Mammary epithelial cell (primary cell): ENCODE measurements at regions not wholly inside any gene's neighbourhood (a gene's known extent, or its start where the extent isn't known, plus 50 kb on each side); places are given as distances from the start of the nearest gene placed in this dataset.

Experiments used
- CTCF ChIP-seq, 2 donors: IDR thresholded peaks in 1 of 2; conservative IDR thresholded peaks in 1 of 2; 2 replicates each; pipeline ENCODE4 v1.5.1; 2011 to 2012; ENCODE audit warnings: inconsistent platforms in 2 of 2, low read length in 2 of 2, mild to moderate bottlenecking in 2 of 2, control low read depth in 1 of 2, low read depth in 1 of 2; ENCODE audit not compliant: insufficient read depth in 1 of 2; ENCODE audit errors: extremely low read depth in 1 of 2
- EZH2 ChIP-seq: IDR thresholded peaks from 2 replicates; pipeline ENCODE4 v1.6.1; 2012; ENCODE audit warnings: low read length, inconsistent platforms, borderline replicate concordance

GRCh38 chr2:189308056-189308790, 128.7 kb upstream of the COL5A2 start:
- TF ChIP-seq CTCF (conservative IDR thresholded peaks at IDR 0.05 in 1 of 2, IDR thresholded peaks at IDR 0.05 in 1 of 2; ENCODE audit: extremely low read depth in 1 of 2, insufficient read depth in 1 of 2, low read depth in 1 of 2, low read length in 2 of 2) (no peak), EZH2 (no peak)
